ENCODE measurements at regions not wholly inside any gene's neighbourhood (a gene's known extent, or its start where the extent isn't known, plus 50 kb on each side); places are given as distances from the start of the nearest gene placed in this dataset.

DNA sequence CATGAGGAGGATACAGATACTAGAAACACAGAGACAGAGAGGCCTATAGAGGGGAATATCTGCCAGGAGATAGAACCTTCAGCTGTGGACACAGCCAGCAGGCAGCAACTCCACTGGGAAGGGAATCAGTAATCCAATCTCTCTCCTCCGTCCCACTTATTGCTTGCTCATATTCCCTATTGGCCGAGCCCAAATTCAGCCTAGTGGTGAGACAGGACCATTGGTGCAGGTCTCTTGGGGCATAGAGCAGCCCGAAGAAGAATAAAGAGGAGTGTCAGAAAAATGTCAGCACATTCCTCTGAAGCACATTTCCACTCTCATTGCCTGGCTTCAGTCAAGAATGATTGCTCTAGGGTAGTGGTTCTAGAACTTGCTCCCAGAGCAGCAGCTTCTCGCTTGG, 1091.5 kb upstream of the GYPC start:
- DNase-seq (ENCODE audit: low read depth) = no peak
- no peak overlapping the region for H3K4me3 ChIP-seq (ENCODE audit: low read depth, low read length)
- TF ChIP-seq, protein P1, sequence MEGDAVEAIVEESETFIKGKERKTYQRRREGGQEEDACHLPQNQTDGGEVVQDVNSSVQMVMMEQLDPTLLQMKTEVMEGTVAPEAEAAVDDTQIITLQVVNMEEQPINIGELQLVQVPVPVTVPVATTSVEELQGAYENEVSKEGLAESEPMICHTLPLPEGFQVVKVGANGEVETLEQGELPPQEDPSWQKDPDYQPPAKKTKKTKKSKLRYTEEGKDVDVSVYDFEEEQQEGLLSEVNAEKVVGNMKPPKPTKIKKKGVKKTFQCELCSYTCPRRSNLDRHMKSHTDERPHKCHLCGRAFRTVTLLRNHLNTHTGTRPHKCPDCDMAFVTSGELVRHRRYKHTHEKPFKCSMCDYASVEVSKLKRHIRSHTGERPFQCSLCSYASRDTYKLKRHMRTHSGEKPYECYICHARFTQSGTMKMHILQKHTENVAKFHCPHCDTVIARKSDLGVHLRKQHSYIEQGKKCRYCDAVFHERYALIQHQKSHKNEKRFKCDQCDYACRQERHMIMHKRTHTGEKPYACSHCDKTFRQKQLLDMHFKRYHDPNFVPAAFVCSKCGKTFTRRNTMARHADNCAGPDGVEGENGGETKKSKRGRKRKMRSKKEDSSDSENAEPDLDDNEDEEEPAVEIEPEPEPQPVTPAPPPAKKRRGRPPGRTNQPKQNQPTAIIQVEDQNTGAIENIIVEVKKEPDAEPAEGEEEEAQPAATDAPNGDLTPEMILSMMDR (IDR thresholded peaks at IDR 0.05; ENCODE audit: low read depth, low read length) = no peak
- TF ChIP-seq POLR2A (IDR thresholded peaks at IDR 0.05; ENCODE audit: extremely low read depth, insufficient read length) (no peak), MYC (IDR thresholded peaks at IDR 0.05; ENCODE audit: low read depth, low read length) (no peak)
- TF ChIP-seq, protein P2, sequence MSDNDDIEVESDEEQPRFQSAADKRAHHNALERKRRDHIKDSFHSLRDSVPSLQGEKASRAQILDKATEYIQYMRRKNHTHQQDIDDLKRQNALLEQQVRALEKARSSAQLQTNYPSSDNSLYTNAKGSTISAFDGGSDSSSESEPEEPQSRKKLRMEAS (IDR thresholded peaks at IDR 0.05; ENCODE audit: low read depth, low read length) = no peak

DNA sequence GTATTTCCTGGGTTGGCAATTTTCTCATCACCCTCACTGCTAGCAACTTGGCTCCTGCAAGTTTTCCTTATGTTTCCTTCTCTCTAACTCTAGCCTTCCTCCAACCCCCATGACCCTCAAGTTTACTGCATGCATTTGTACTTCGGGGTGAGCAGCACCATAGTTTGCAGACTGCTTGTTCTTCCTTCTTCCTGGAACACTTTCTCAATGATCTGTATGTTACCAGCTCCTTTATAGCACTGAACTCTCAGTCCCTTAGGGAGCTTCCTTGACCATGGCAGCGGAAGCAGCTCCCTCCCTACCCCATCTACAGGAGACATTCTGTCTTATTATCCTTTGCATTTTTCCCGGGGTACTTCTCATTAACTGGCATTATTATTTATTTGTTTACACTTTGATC, 1089.5 kb upstream of the GYPC start:
- DNase-seq (ENCODE audit: low read depth) = no peak
- H3K4me3 ChIP-seq (ENCODE audit: low read depth, low read length) = no peak overlapping the region
- TF ChIP-seq MYC (IDR thresholded peaks at IDR 0.05; ENCODE audit: low read depth, low read length) = no peak
- TF ChIP-seq, protein P2 (IDR thresholded peaks at IDR 0.05; ENCODE audit: low read depth, low read length) = no peak

DNA sequence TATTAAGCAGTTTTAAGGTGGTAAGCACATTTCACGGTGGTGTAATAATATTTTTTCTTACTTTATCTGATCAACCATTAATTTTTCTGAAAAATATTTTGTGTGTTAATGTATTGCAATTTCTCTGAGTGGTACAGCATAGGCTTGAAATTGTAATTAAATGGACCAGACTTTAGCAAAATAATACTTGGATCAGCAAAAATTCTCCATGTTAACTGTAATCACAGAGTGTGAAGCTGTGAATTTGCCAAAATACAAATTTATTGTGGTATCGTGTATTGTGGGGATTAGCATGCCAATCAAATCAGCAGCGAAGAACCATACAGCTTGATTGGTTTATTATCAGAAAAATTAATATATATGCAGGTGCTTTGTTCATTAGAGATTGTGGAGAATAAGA, 1088.9 kb upstream of the GYPC start:
- TF ChIP-seq, protein P2 (IDR thresholded peaks at IDR 0.05; ENCODE audit: low read depth, low read length) = no peak
- TF ChIP-seq POLR2A (IDR thresholded peaks at IDR 0.05; ENCODE audit: extremely low read depth, insufficient read length) (no peak), MYC (IDR thresholded peaks at IDR 0.05; ENCODE audit: low read depth, low read length) (no peak)
- TF ChIP-seq, protein P1 (IDR thresholded peaks at IDR 0.05; ENCODE audit: low read depth, low read length) = no peak
- no peak for DNase-seq (ENCODE audit: low read depth)
- H3K4me3 ChIP-seq (ENCODE audit: low read depth, low read length) = no peak overlapping the region

DNA sequence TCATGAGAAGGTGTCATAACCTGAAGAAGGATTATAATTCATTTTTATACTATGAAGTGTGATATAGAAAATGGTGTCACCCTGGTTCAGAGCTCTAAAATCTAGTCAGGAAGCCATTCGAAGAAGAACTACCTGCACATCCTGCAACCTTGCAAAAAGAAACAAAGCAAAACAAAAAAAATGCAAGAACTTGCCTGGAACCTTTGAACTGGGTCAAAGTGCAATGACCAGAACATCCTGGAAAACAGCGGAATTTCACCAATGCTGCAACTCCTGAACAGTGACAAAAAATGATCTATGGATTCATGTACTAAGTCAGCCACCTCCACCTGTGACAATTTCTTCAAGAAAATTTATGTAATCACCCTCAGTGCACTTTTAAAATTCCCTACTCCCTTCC, 1083.3 kb upstream of the GYPC start:
- TF ChIP-seq, protein P2 (IDR thresholded peaks at IDR 0.05; ENCODE audit: low read depth, low read length) = no peak
- TF ChIP-seq POLR2A (IDR thresholded peaks at IDR 0.05; ENCODE audit: extremely low read depth, insufficient read length) = no peak
- no peak for DNase-seq (ENCODE audit: low read depth)
- no peak overlapping the region for H3K4me3 ChIP-seq (ENCODE audit: low read depth, low read length)

DNA sequence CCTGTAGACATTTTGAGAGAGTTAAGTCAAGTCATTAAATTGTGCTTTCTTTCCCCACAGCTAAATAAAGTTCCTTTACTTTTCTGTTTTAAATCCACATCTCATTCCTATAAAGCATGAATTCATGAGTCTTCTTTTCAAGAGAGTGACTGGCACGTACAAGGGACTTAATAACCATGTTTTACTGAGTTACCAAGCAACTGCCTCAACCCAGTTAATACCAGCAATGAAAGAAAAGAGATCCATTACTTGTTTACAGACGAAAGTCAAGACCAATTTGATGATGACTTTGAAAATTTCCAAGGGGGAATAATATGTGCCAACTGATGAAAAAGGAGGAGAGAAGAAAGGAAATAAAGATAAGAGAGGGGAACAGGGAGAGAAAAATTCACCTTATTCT, 1082.5 kb upstream of the GYPC start:
- no peak overlapping the region for H3K4me3 ChIP-seq (ENCODE audit: low read depth, low read length)
- no peak for DNase-seq (ENCODE audit: low read depth)
- TF ChIP-seq, protein P2 (IDR thresholded peaks at IDR 0.05; ENCODE audit: low read depth, low read length) = no peak
- TF ChIP-seq POLR2A (IDR thresholded peaks at IDR 0.05; ENCODE audit: extremely low read depth, insufficient read length) = no peak
- no peak for TF ChIP-seq MYC (IDR thresholded peaks at IDR 0.05; ENCODE audit: low read depth, low read length)
- TF ChIP-seq, protein P1 (IDR thresholded peaks at IDR 0.05; ENCODE audit: low read depth, low read length) = no peak

DNA sequence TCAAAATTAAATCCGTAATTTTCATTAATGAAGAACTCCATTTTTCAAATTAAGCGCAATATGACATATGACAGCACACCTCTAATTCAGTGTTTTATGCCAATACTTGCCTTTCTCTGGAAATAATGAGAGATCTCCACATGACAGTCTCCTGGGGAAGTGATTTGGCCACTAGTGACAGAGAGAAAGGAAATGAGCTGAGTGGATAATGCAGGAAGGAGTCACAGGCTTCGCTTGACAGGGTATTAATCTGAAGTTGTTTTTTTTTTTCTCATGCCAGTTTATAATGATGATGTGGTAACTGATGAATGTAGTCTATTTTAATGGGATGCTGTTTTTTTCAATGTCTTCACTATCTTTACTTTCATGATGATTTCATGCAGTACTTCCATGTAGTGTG, 1079.4 kb upstream of the GYPC start:
- no peak for DNase-seq (ENCODE audit: low read depth)
- H3K4me3 ChIP-seq (ENCODE audit: low read depth, low read length) = no peak overlapping the region
- TF ChIP-seq, protein P2 (IDR thresholded peaks at IDR 0.05; ENCODE audit: low read depth, low read length) = no peak
- TF ChIP-seq MYC (IDR thresholded peaks at IDR 0.05; ENCODE audit: low read depth, low read length) = no peak
- TF ChIP-seq, protein P1 (IDR thresholded peaks at IDR 0.05; ENCODE audit: low read depth, low read length) = no peak
- no peak for TF ChIP-seq POLR2A (IDR thresholded peaks at IDR 0.05; ENCODE audit: extremely low read depth, insufficient read length)

DNA sequence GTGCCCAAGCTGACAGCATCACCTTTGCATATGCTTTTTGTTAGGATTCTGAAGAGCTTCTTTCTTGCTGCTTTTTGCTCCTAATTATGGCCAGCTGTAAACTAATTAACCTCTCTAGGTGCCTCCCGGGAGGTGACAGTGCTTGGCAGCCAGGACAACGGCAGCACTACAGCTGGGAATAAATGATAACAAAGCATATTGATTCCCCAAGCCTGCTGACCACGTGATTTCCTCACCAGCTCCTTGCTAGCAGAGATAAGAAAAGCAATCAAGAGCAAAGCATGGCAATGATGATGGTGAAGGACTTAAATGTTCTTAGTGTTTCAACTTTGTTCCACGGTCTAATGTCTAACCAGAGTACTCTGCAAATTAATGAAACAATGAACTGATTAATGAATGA, 1074.4 kb upstream of the GYPC start:
- DNase-seq (ENCODE audit: low read depth) = no peak
- no peak overlapping the region for H3K4me3 ChIP-seq (ENCODE audit: low read depth, low read length)

More for the DNA sequence above, 1074.4 kb upstream of the GYPC start:
- TF ChIP-seq, protein P2 (IDR thresholded peaks at IDR 0.05; ENCODE audit: low read depth, low read length) = peak; percentile 20; the same call in 1 of the 2 replicates
- TF ChIP-seq, protein P1 (IDR thresholded peaks at IDR 0.05; ENCODE audit: low read depth, low read length) = no peak

Measured in NB4 (cell line).